ENCODE measurements at regions not wholly inside any gene's neighbourhood (a gene's known extent, or its start where the extent isn't known, plus 50 kb on each side); places are given as distances from the start of the nearest gene placed in this dataset.

GRCh38 chr14:80024417-80024816 lies 186.9 kb downstream of the DIO2 start:
- TF ChIP-seq CTCF (IDR thresholded peaks at IDR 0.05) (no peak), POLR2A (IDR thresholded peaks at IDR 0.05) (no peak)

Data from testis (tissue), 2 donors.